ENCODE measurements at regions not wholly inside any gene's neighbourhood (a gene's known extent, or its start where the extent isn't known, plus 50 kb on each side); places are given as distances from the start of the nearest gene placed in this dataset.

- TF ChIP-seq CTCF (IDR thresholded peaks at IDR 0.05) (no peak), POLR2A (IDR thresholded peaks at IDR 0.05) (no peak)
These were observed 205.7 kb downstream of the REEP3 start for GRCh38 chr10:63726867-63727266.

All from Peyer's patch (tissue), 4 donors.